GM19452 (cell line): ENCODE measurements at regions not wholly inside any gene's neighbourhood (a gene's known extent, or its start where the extent isn't known, plus 50 kb on each side); places are given as distances from the start of the nearest gene placed in this dataset.

Experiments used
- ATAC-seq: cut with Tn5 transposase; IDR thresholded peaks from one replicate; pipeline ENCODE4 v1.9.1; 2021; ENCODE audit not compliant: unreplicated experiment

GRCh38 chr4:176898791-176899190 is 106.1 kb upstream of the VEGFC start:
- ATAC-seq = no peak

- peak; percentile 96 for ATAC-seq
Observed at GRCh38 chr4:176902710-176903323, 110.1 kb upstream of the VEGFC start.

GRCh38 chr4:176906709-176907108 is 114.0 kb upstream of the VEGFC start:
- no peak for ATAC-seq

- ATAC-seq = no peak
Observed at GRCh38 chr4:176910646-176911045, 117.9 kb upstream of the VEGFC start.

- ATAC-seq = no peak
Observed at GRCh38 chr4:176919631-176920030, 126.9 kb upstream of the VEGFC start.

GRCh38 chr4:176920694-176921093 is 128.0 kb upstream of the VEGFC start:
- no peak for ATAC-seq

GRCh38 chr4:176921256-176921655 is 128.5 kb upstream of the VEGFC start:
- ATAC-seq = no peak

- ATAC-seq = no peak
Observed at GRCh38 chr4:176924238-176924637, 131.5 kb upstream of the VEGFC start.

- ATAC-seq = no peak
Observed at GRCh38 chr4:176925962-176926361, 133.2 kb upstream of the VEGFC start.

GRCh38 chr4:176927117-176927516 is 134.4 kb upstream of the VEGFC start:
- no peak for ATAC-seq

- no peak for ATAC-seq
Observed at GRCh38 chr4:176927664-176928063, 134.9 kb upstream of the VEGFC start.

- ATAC-seq = no peak
Observed at GRCh38 chr4:176939445-176939844, 146.7 kb upstream of the VEGFC start.

- ATAC-seq = no peak
Observed at GRCh38 chr4:176945334-176945733, 152.6 kb upstream of the VEGFC start.

GRCh38 chr4:176949029-176949428 is 156.3 kb upstream of the VEGFC start:
- no peak for ATAC-seq

GRCh38 chr4:176953021-176953420 is 160.3 kb upstream of the VEGFC start:
- ATAC-seq = no peak

GRCh38 chr4:176957353-176958118 is 164.8 kb upstream of the VEGFC start:
- ATAC-seq = no peak

GRCh38 chr4:176959980-176960379 is 167.3 kb upstream of the VEGFC start:
- no peak for ATAC-seq

GRCh38 chr4:176963121-176963520 is 170.4 kb upstream of the VEGFC start:
- no peak for ATAC-seq

GRCh38 chr4:176964116-176964691 is 171.5 kb upstream of the VEGFC start:
- no peak for ATAC-seq

- ATAC-seq = no peak
Observed at GRCh38 chr4:176967586-176967985, 174.9 kb upstream of the VEGFC start.

- ATAC-seq = no peak
Observed at GRCh38 chr4:176968094-176968493, 175.4 kb upstream of the VEGFC start.

- ATAC-seq = no peak
Observed at GRCh38 chr4:176969011-176969410, 176.3 kb upstream of the VEGFC start.
